BLaER1 treated with 17β-estradiol and CSF1 and Interleukin-3, amounts not matched to agents 10 nM and 100 nM (cell line): ENCODE measurements at regions not wholly inside any gene's neighbourhood (a gene's known extent, or its start where the extent isn't known, plus 50 kb on each side); places are given as distances from the start of the nearest gene placed in this dataset.

ENCODE experiments used
- H3K27ac ChIP-seq, 11 experiments: shearing (Covaris generic); formaldehyde crosslinking; 2 replicates each; pipeline ENCODE4 v1.8.1; 2022
- H3K27me3 ChIP-seq, 11 experiments: shearing (Covaris generic); formaldehyde crosslinking; 2 replicates each; pipeline ENCODE4 v1.8.1; 2022
- H3K36me3 ChIP-seq, 11 experiments: shearing (Covaris generic); formaldehyde crosslinking; 2 replicates each; pipeline ENCODE4 v1.8.1; 2022
- H3K4me1 ChIP-seq, 10 experiments: shearing (Covaris generic); formaldehyde crosslinking; 2 replicates each; pipeline ENCODE4 v1.8.1; 2022
- H3K4me2 ChIP-seq, 11 experiments: shearing (Covaris generic); formaldehyde crosslinking; 2 replicates each; pipeline ENCODE4 v1.8.1; 2022
- H3K4me3 ChIP-seq, 10 experiments: shearing (Covaris generic); formaldehyde crosslinking; 2 replicates each; pipeline ENCODE4 v1.8.1; 2022
- H3K9ac ChIP-seq, 11 experiments: shearing (Covaris generic); formaldehyde crosslinking; 2 replicates each; pipeline ENCODE4 v1.8.1; 2022
- H3K9me3 ChIP-seq, 11 experiments: shearing (Covaris generic); formaldehyde crosslinking; replicated peaks in 1 of 11; 2 replicates each; pipeline ENCODE4 v1.8.1; 2022
- H4K20me1 ChIP-seq, 11 experiments: shearing (Covaris generic); formaldehyde crosslinking; 2 replicates each; pipeline ENCODE4 v1.8.1; 2022
- Cebpa-rat ChIP-seq, 11 experiments: shearing (Covaris generic); IDR thresholded peaks; 2 replicates each; pipeline ENCODE4 v1.8.1; 2022

- H3K36me3 ChIP-seq, result no peaks in the 10 kb centered on the region
- H4K20me1 ChIP-seq, result no peaks in the 10 kb centered on the region
- no peaks in the 10 kb centered on the region for H3K9me3 ChIP-seq
- H3K4me3 ChIP-seq, result no peak overlapping the region
- peaks cover 0 to 7% (median 0%) of the 10 kb centered on the region in 10 experiments; a peak in 2 of 20 replicates for H3K4me1 ChIP-seq
- no peak overlapping the region for H3K4me2 ChIP-seq
- H3K27ac ChIP-seq, result no peak overlapping the region
- no peak overlapping the region for H3K9ac ChIP-seq
- TF ChIP-seq Cebpa-rat (IDR thresholded peaks at IDR 0.05), result no peak
- H3K27me3 ChIP-seq, result no peaks in the 10 kb centered on the region
Observed at GRCh38 chr2:56502616-56503015, 318.8 kb downstream of the CCDC85A start.

- no peak overlapping the region for H3K4me3 ChIP-seq
Observed at GRCh38 chr2:56505885-56506284, 322.1 kb downstream of the CCDC85A start.

GRCh38 chr2:56508662-56509061 lies 324.9 kb downstream of the CCDC85A start:
- H3K9ac ChIP-seq, result no peak overlapping the region
- no peaks in the 10 kb centered on the region for H3K27me3 ChIP-seq
- H3K4me2 ChIP-seq, result no peak overlapping the region
- H3K36me3 ChIP-seq, result no peaks in the 10 kb centered on the region
- no peak overlapping the region for H3K4me3 ChIP-seq
- TF ChIP-seq Cebpa-rat (IDR thresholded peaks at IDR 0.05), result no peak
- peaks cover 0 to 7% (median 0%) of the 10 kb centered on the region in 10 experiments; a peak in 2 of 20 replicates for H3K4me1 ChIP-seq
- no peaks in the 10 kb centered on the region for H4K20me1 ChIP-seq
- no peak overlapping the region for H3K27ac ChIP-seq
- no peaks in the 10 kb centered on the region for H3K9me3 ChIP-seq

More at GRCh38 chr2:56505885-56506284, 322.1 kb downstream of the CCDC85A start:
- H4K20me1 ChIP-seq, result no peaks in the 10 kb centered on the region
- peak overlapping the region in 2 of 11 experiments; percentile 2 to 14; a peak in 1 of 22 replicates for H3K4me2 ChIP-seq
- H3K36me3 ChIP-seq, result no peaks in the 10 kb centered on the region
- no peak overlapping the region for H3K27ac ChIP-seq
- H3K27me3 ChIP-seq, result no peaks in the 10 kb centered on the region
- H3K4me1 ChIP-seq, result peaks cover 0 to 7% (median 0%) of the 10 kb centered on the region in 10 experiments; a peak in 2 of 20 replicates
- no peaks in the 10 kb centered on the region for H3K9me3 ChIP-seq
- peak in 7 of 11 experiments; percentile 36 to 72 (median 53); a peak in 8 of 22 replicates for TF ChIP-seq Cebpa-rat (IDR thresholded peaks at IDR 0.05)
- no peak overlapping the region for H3K9ac ChIP-seq

GRCh38 chr2:56510610-56511009 lies 326.8 kb downstream of the CCDC85A start:
- no peak overlapping the region for H3K4me2 ChIP-seq
- no peaks in the 10 kb centered on the region for H3K36me3 ChIP-seq
- H4K20me1 ChIP-seq, result no peaks in the 10 kb centered on the region
- no peak overlapping the region for H3K27ac ChIP-seq
- H3K27me3 ChIP-seq, result no peaks in the 10 kb centered on the region
- no peaks in the 10 kb centered on the region for H3K9me3 ChIP-seq
- peaks cover 0 to 7% (median 0%) of the 10 kb centered on the region in 10 experiments; a peak in 2 of 20 replicates for H3K4me1 ChIP-seq
- H3K9ac ChIP-seq, result no peak overlapping the region
- no peak for TF ChIP-seq Cebpa-rat (IDR thresholded peaks at IDR 0.05)
- H3K4me3 ChIP-seq, result no peak overlapping the region

GRCh38 chr2:56515399-56515798 lies 331.6 kb downstream of the CCDC85A start:
- Histone ChIP-seq H4K20me1 (no peaks in the 10 kb centered on the region), H3K4me1 (no peaks in the 10 kb centered on the region), H3K27ac (no peak overlapping the region), H3K4me2 (no peak overlapping the region), H3K36me3 (no peaks in the 10 kb centered on the region), H3K9me3 (no peaks in the 10 kb centered on the region), H3K9ac (no peak overlapping the region), H3K4me3 (no peak overlapping the region), H3K27me3 (no peaks in the 10 kb centered on the region)
- TF ChIP-seq Cebpa-rat (IDR thresholded peaks at IDR 0.05), result no peak

- Histone ChIP-seq H3K4me2 (no peak overlapping the region), H3K27me3 (no peaks in the 10 kb centered on the region), H3K9me3 (no peaks in the 10 kb centered on the region), H3K4me3 (no peak overlapping the region), H4K20me1 (no peaks in the 10 kb centered on the region), H3K27ac (no peak overlapping the region), H3K36me3 (no peaks in the 10 kb centered on the region), H3K9ac (no peak overlapping the region), H3K4me1 (no peaks in the 10 kb centered on the region)
- TF ChIP-seq Cebpa-rat (IDR thresholded peaks at IDR 0.05), result no peak
Observed at GRCh38 chr2:56519806-56520205, 336.0 kb downstream of the CCDC85A start.

- Histone ChIP-seq H3K27ac (no peak overlapping the region), H3K27me3 (no peaks in the 10 kb centered on the region), H3K36me3 (no peaks in the 10 kb centered on the region), H3K4me2 (no peak overlapping the region), H4K20me1 (no peaks in the 10 kb centered on the region), H3K9ac (no peak overlapping the region), H3K4me1 (no peaks in the 10 kb centered on the region), H3K4me3 (no peak overlapping the region), H3K9me3 (no peaks in the 10 kb centered on the region)
- no peak for TF ChIP-seq Cebpa-rat (IDR thresholded peaks at IDR 0.05)
Observed at GRCh38 chr2:56522605-56523089, 338.9 kb downstream of the CCDC85A start.

- no peak overlapping the region for H3K27ac ChIP-seq
- H3K9me3 ChIP-seq, result no peaks in the 10 kb centered on the region
- H3K36me3 ChIP-seq, result no peaks in the 10 kb centered on the region
- no peak for TF ChIP-seq Cebpa-rat (IDR thresholded peaks at IDR 0.05)
- H3K27me3 ChIP-seq, result no peaks in the 10 kb centered on the region
- H3K4me1 ChIP-seq, result no peaks in the 10 kb centered on the region
- no peak overlapping the region for H3K9ac ChIP-seq
- no peak overlapping the region for H3K4me2 ChIP-seq
- no peaks in the 10 kb centered on the region for H4K20me1 ChIP-seq
- no peak overlapping the region for H3K4me3 ChIP-seq
Observed at GRCh38 chr2:56523816-56524215, 340.0 kb downstream of the CCDC85A start.

- no peak overlapping the region for H3K27ac ChIP-seq
- no peak overlapping the region for H3K4me3 ChIP-seq
- no peaks in the 10 kb centered on the region for H4K20me1 ChIP-seq
- TF ChIP-seq Cebpa-rat (IDR thresholded peaks at IDR 0.05), result no peak
- H3K9me3 ChIP-seq, result no peaks in the 10 kb centered on the region
- no peak overlapping the region for H3K4me2 ChIP-seq
- H3K9ac ChIP-seq, result no peak overlapping the region
- H3K36me3 ChIP-seq, result no peaks in the 10 kb centered on the region
- H3K4me1 ChIP-seq, result no peaks in the 10 kb centered on the region
- no peaks in the 10 kb centered on the region for H3K27me3 ChIP-seq
Observed at GRCh38 chr2:56531668-56532420, 348.1 kb downstream of the CCDC85A start.

GRCh38 chr2:56534321-56534720 lies 350.5 kb downstream of the CCDC85A start:
- no peak overlapping the region for H3K9ac ChIP-seq
- no peak overlapping the region for H3K4me3 ChIP-seq
- H3K36me3 ChIP-seq, result no peaks in the 10 kb centered on the region
- no peak for TF ChIP-seq Cebpa-rat (IDR thresholded peaks at IDR 0.05)
- H3K9me3 ChIP-seq, result no peaks in the 10 kb centered on the region; a peak in 1 of 22 replicates
- no peak overlapping the region for H3K4me2 ChIP-seq
- no peak overlapping the region for H3K27ac ChIP-seq
- no peaks in the 10 kb centered on the region for H3K27me3 ChIP-seq
- H4K20me1 ChIP-seq, result no peaks in the 10 kb centered on the region
- H3K4me1 ChIP-seq, result no peaks in the 10 kb centered on the region
